ENCODE measurements at regions not wholly inside any gene's neighbourhood (a gene's known extent, or its start where the extent isn't known, plus 50 kb on each side); places are given as distances from the start of the nearest gene placed in this dataset.

DNA sequence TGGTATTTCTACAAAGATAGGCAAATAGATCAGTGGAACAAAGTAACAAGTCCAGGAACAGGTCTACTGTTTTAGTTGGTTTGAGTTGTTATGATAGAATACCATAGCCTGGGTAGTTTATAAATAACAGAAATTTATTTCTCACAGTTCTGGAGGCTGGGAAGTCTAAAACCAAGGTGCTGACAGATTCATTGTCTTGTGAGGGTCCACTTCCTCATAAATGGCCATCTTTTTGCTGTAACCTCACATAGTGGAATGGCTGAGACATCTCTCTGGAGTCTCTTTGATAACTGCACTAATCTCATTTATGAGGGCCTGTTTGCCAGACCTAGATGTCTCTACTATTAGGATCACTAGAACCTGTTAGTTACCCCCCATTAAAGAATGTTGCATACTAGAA is 152.3 kb upstream of the MYRIP start:
- TF ChIP-seq, protein P1, sequence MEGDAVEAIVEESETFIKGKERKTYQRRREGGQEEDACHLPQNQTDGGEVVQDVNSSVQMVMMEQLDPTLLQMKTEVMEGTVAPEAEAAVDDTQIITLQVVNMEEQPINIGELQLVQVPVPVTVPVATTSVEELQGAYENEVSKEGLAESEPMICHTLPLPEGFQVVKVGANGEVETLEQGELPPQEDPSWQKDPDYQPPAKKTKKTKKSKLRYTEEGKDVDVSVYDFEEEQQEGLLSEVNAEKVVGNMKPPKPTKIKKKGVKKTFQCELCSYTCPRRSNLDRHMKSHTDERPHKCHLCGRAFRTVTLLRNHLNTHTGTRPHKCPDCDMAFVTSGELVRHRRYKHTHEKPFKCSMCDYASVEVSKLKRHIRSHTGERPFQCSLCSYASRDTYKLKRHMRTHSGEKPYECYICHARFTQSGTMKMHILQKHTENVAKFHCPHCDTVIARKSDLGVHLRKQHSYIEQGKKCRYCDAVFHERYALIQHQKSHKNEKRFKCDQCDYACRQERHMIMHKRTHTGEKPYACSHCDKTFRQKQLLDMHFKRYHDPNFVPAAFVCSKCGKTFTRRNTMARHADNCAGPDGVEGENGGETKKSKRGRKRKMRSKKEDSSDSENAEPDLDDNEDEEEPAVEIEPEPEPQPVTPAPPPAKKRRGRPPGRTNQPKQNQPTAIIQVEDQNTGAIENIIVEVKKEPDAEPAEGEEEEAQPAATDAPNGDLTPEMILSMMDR (IDR thresholded peaks at IDR 0.05) = no peak
- TF ChIP-seq POLR2A (IDR thresholded peaks at IDR 0.05) = no peak

All from gastroesophageal sphincter (tissue), 3 donors.